Naive B cell (primary cell): ENCODE measurements at regions not wholly inside any gene's neighbourhood (a gene's known extent, or its start where the extent isn't known, plus 50 kb on each side); places are given as distances from the start of the nearest gene placed in this dataset.
"Not testable (repeated sequence)": the region's sequence is repeated elsewhere in the genome, so short reads cannot be mapped to it uniquely, and the experiment has no call there.

Source experiments
- ATAC-seq, 2 donors: fragments of 150-1000 bp; cut with Tn5 transposase; 2 replicates each; pipeline ENCODE4 v1.10.0; 2021; ENCODE audit warnings: low read depth in 2 of 2, mild to moderate bottlenecking in 2 of 2, moderate library complexity in 2 of 2
- DNase-seq: peaks from one replicate; pipeline ENCODE4 v3.0.0; 2022
- H3K27ac Mint-ChIP-seq, 6 donors: one replicate each; pipeline ENCODE4 v1.8.0; 2020 to 2022; ENCODE audit warnings: mild to moderate bottlenecking in 6 of 6, mixed read lengths in 6 of 6, moderate library complexity in 5 of 6, inconsistent platforms in 2 of 6
- H3K27me3 Mint-ChIP-seq, 3 donors: one replicate each; pipeline ENCODE4 v1.8.0; 2021 to 2022; ENCODE audit warnings: mixed read lengths in 3 of 3, mild to moderate bottlenecking in 1 of 3
- H3K36me3 Mint-ChIP-seq, 2 donors: one replicate each; pipeline ENCODE4 v1.8.0; 2020 to 2022; ENCODE audit warnings: mixed read lengths in 2 of 2, inconsistent platforms in 1 of 2, mild to moderate bottlenecking in 1 of 2
- H3K4me1 Mint-ChIP-seq, 3 donors: one replicate each; pipeline ENCODE4 v1.8.0; 2020 to 2022; ENCODE audit warnings: mixed read lengths in 3 of 3, inconsistent platforms in 1 of 3, mild to moderate bottlenecking in 1 of 3, moderate library complexity in 1 of 3
- H3K4me3 Mint-ChIP-seq, 8 donors: one replicate each; pipeline ENCODE4 v1.8.0; 2020 to 2022; ENCODE audit warnings: mild to moderate bottlenecking in 8 of 8, mixed read lengths in 8 of 8, moderate library complexity in 8 of 8, inconsistent platforms in 2 of 8
- H3K9me3 Mint-ChIP-seq, 7 donors: one replicate each; pipeline ENCODE4 v1.8.0; 2020 to 2022; ENCODE audit warnings: mixed read lengths in 7 of 7, mild to moderate bottlenecking in 5 of 7, inconsistent platforms in 2 of 7, moderate library complexity in 1 of 7

GRCh38 chr2:6139916-6140315 lies 447.7 kb downstream of the SOX11 start:
- Mint-ChIP-seq H3K27ac (no peak overlapping the region), H3K9me3 (peaks cover 3 to 31% (median 8%) of the 10 kb centered on the region in 7 donors), H3K36me3 (peaks cover 0 to 7% of the 10 kb centered on the region in 2 donors), H3K27me3 (no peaks in the 10 kb centered on the region), H3K4me1 (no peaks in the 10 kb centered on the region), H3K4me3 (no peak overlapping the region)
- DNase-seq (no peak), ATAC-seq (no peak)

GRCh38 chr2:6140509-6140908 lies 448.3 kb downstream of the SOX11 start:
- Mint-ChIP-seq H3K27me3 (no peaks in the 10 kb centered on the region), H3K9me3 (peaks cover 3 to 31% (median 9%) of the 10 kb centered on the region in 7 donors), H3K27ac (no peak overlapping the region), H3K4me3 (no peak overlapping the region), H3K4me1 (no peaks in the 10 kb centered on the region), H3K36me3 (peaks cover 0 to 7% of the 10 kb centered on the region in 2 donors)
- DNase-seq (no peak), ATAC-seq (no peak)

- peaks cover 3 to 31% (median 8%) of the 10 kb centered on the region in 7 donors for H3K9me3 Mint-ChIP-seq
- no peaks in the 10 kb centered on the region for H3K4me1 Mint-ChIP-seq
- H3K27ac Mint-ChIP-seq: no peak overlapping the region
- H3K4me3 Mint-ChIP-seq: no peak overlapping the region
- peaks cover 0 to 7% of the 10 kb centered on the region in 2 donors for H3K36me3 Mint-ChIP-seq
- no peak for DNase-seq
- no peaks in the 10 kb centered on the region for H3K27me3 Mint-ChIP-seq
- no peak for ATAC-seq
Measured at GRCh38 chr2:6143812-6144211, 451.6 kb downstream of the SOX11 start.

- not testable (repeated sequence) for DNase-seq, H3K36me3 Mint-ChIP-seq, H3K4me1 Mint-ChIP-seq, ATAC-seq, H3K9me3 Mint-ChIP-seq, H3K4me3 Mint-ChIP-seq, H3K27me3 Mint-ChIP-seq, H3K27ac Mint-ChIP-seq
Measured at GRCh38 chr2:6147215-6147614, 455.0 kb downstream of the SOX11 start.

- H3K36me3 Mint-ChIP-seq: no peaks in the 10 kb centered on the region
- H3K27me3 Mint-ChIP-seq: peaks cover 0 to 5% (median 0%) of the 10 kb centered on the region in 3 donors
- no peak for ATAC-seq
- H3K9me3 Mint-ChIP-seq: peaks cover 0 to 6% (median 3%) of the 10 kb centered on the region in 7 donors
- H3K4me3 Mint-ChIP-seq: no peak overlapping the region
- H3K27ac Mint-ChIP-seq: no peak overlapping the region
- no peak for DNase-seq
- H3K4me1 Mint-ChIP-seq: no peaks in the 10 kb centered on the region
Measured at GRCh38 chr2:6148882-6149281, 456.7 kb downstream of the SOX11 start.

- ATAC-seq: no peak
- Mint-ChIP-seq H3K27ac (no peak overlapping the region), H3K36me3 (no peaks in the 10 kb centered on the region), H3K27me3 (no peaks in the 10 kb centered on the region), H3K4me3 (no peak overlapping the region), H3K4me1 (no peaks in the 10 kb centered on the region), H3K9me3 (peaks cover 0 to 5% (median 0%) of the 10 kb centered on the region in 7 donors)
- DNase-seq: no peak
Measured at GRCh38 chr2:6159606-6160005, 467.4 kb downstream of the SOX11 start.

- H3K27ac Mint-ChIP-seq: no peak overlapping the region
- H3K4me3 Mint-ChIP-seq: no peak overlapping the region
- H3K27me3 Mint-ChIP-seq: no peaks in the 10 kb centered on the region
- H3K9me3 Mint-ChIP-seq: peaks cover 0 to 3% (median 0%) of the 10 kb centered on the region in 7 donors
- H3K36me3 Mint-ChIP-seq: no peaks in the 10 kb centered on the region
- ATAC-seq (no peak), DNase-seq (no peak)
- H3K4me1 Mint-ChIP-seq: peaks cover 3 to 5% (median 4%) of the 10 kb centered on the region in 3 donors
Measured at GRCh38 chr2:6163932-6164331, 471.7 kb downstream of the SOX11 start.

- H3K36me3 Mint-ChIP-seq: no peaks in the 10 kb centered on the region
- H3K27ac Mint-ChIP-seq: no peak overlapping the region
- H3K27me3 Mint-ChIP-seq: no peaks in the 10 kb centered on the region
- H3K4me3 Mint-ChIP-seq: no peak overlapping the region
- H3K4me1 Mint-ChIP-seq: peaks cover 6 to 10% (median 7%) of the 10 kb centered on the region in 3 donors
- peaks cover 0 to 3% (median 0%) of the 10 kb centered on the region in 7 donors for H3K9me3 Mint-ChIP-seq
- DNase-seq: no peak
- ATAC-seq: no peak
Measured at GRCh38 chr2:6164986-6165747, 473.0 kb downstream of the SOX11 start.

GRCh38 chr2:6167592-6168138 lies 475.5 kb downstream of the SOX11 start:
- Mint-ChIP-seq H3K36me3 (no peaks in the 10 kb centered on the region), H3K4me3 (no peak overlapping the region), H3K9me3 (peaks cover 0 to 3% (median 0%) of the 10 kb centered on the region in 7 donors), H3K4me1 (peaks cover 6 to 10% (median 7%) of the 10 kb centered on the region in 3 donors), H3K27me3 (peaks cover 0 to 5% (median 0%) of the 10 kb centered on the region in 3 donors), H3K27ac (no peak overlapping the region)
- DNase-seq (no peak), ATAC-seq (no peak)

- ATAC-seq (no peak), DNase-seq (no peak)
- peaks cover 0 to 6% (median 0%) of the 10 kb centered on the region in 7 donors for H3K9me3 Mint-ChIP-seq
- H3K27me3 Mint-ChIP-seq: peaks cover 0 to 5% (median 0%) of the 10 kb centered on the region in 3 donors
- H3K4me1 Mint-ChIP-seq: peaks cover 6 to 10% (median 7%) of the 10 kb centered on the region in 3 donors
- H3K27ac Mint-ChIP-seq: no peak overlapping the region
- H3K36me3 Mint-ChIP-seq: peaks cover 0 to under 1% of the 10 kb centered on the region in 2 donors
- no peak overlapping the region for H3K4me3 Mint-ChIP-seq
Measured at GRCh38 chr2:6168485-6168884, 476.3 kb downstream of the SOX11 start.

GRCh38 chr2:6171294-6171693 lies 479.1 kb downstream of the SOX11 start:
- H3K36me3 Mint-ChIP-seq: peaks cover 0 to 4% of the 10 kb centered on the region in 2 donors
- peaks cover 0 to 23% (median 2%) of the 10 kb centered on the region in 7 donors for H3K9me3 Mint-ChIP-seq
- ATAC-seq (no peak), DNase-seq (no peak)
- no peak overlapping the region for H3K4me3 Mint-ChIP-seq
- H3K27me3 Mint-ChIP-seq: peaks cover 0 to 5% (median 0%) of the 10 kb centered on the region in 3 donors
- H3K4me1 Mint-ChIP-seq: peaks cover 6 to 10% (median 7%) of the 10 kb centered on the region in 3 donors
- no peak overlapping the region for H3K27ac Mint-ChIP-seq

GRCh38 chr2:6177811-6178210 lies 485.6 kb downstream of the SOX11 start:
- Mint-ChIP-seq H3K9me3 (peaks cover 0 to 23% (median 2%) of the 10 kb centered on the region in 7 donors), H3K36me3 (peaks cover 0 to 4% of the 10 kb centered on the region in 2 donors), H3K27me3 (peaks cover 0 to 6% (median 0%) of the 10 kb centered on the region in 3 donors), H3K27ac (no peak overlapping the region), H3K4me3 (no peak overlapping the region), H3K4me1 (no peaks in the 10 kb centered on the region)
- DNase-seq (no peak), ATAC-seq (no peak)

GRCh38 chr2:6181525-6181924 lies 489.3 kb downstream of the SOX11 start:
- H3K9me3 Mint-ChIP-seq: peaks cover 0 to 7% (median 2%) of the 10 kb centered on the region in 7 donors
- H3K4me1 Mint-ChIP-seq: peaks cover 0 to 8% (median 0%) of the 10 kb centered on the region in 3 donors
- no peaks in the 10 kb centered on the region for H3K36me3 Mint-ChIP-seq
- ATAC-seq (no peak), DNase-seq (no peak)
- H3K27ac Mint-ChIP-seq: no peak overlapping the region
- peaks cover 6 to 9% (median 7%) of the 10 kb centered on the region in 3 donors for H3K27me3 Mint-ChIP-seq
- H3K4me3 Mint-ChIP-seq: no peak overlapping the region

- Mint-ChIP-seq H3K4me3 (no peak overlapping the region), H3K27ac (peak overlapping the region in 1 of 6 donors; percentile 72), H3K36me3 (no peaks in the 10 kb centered on the region), H3K9me3 (peaks cover 0 to 7% (median 2%) of the 10 kb centered on the region in 7 donors), H3K4me1 (peaks cover 0 to 8% (median 0%) of the 10 kb centered on the region in 3 donors), H3K27me3 (peaks cover 6 to 9% (median 7%) of the 10 kb centered on the region in 3 donors)
- ATAC-seq (no peak), DNase-seq (no peak)
Measured at GRCh38 chr2:6181926-6182325, 489.7 kb downstream of the SOX11 start.
